ENCODE measurements at regions not wholly inside any gene's neighbourhood (a gene's known extent, or its start where the extent isn't known, plus 50 kb on each side); places are given as distances from the start of the nearest gene placed in this dataset.

- no peaks in the 10 kb centered on the region for H4K20me1 ChIP-seq (replicated peaks in 1 of 2; ENCODE audit: control insufficient read depth in 1 of 2, insufficient read depth in 2 of 2, low read length in 2 of 2)
- H3K36me3 ChIP-seq (ENCODE audit: control insufficient read depth in 2 of 4, insufficient read depth in 4 of 4, low read length in 3 of 4) = no peaks in the 10 kb centered on the region
- no peaks in the 10 kb centered on the region for H3K23me2 ChIP-seq (ENCODE audit: low read depth, low read length)
- no peak overlapping the region for H3K27ac ChIP-seq (ENCODE audit: low read depth, low read length)
- DNase-seq (ENCODE audit: low read depth in 1 of 2, low spot score in 2 of 2) (no peak), FAIRE-seq (no peak)
- H2BK5ac ChIP-seq (ENCODE audit: low read depth, low read length) = no peak overlapping the region
- H2AK5ac ChIP-seq (ENCODE audit: low read depth, low read length) = no peak overlapping the region
- H3K14ac ChIP-seq (ENCODE audit: insufficient read length) = no peak overlapping the region
- H2BK12ac ChIP-seq (ENCODE audit: low read depth, low read length) = no peak overlapping the region
- no peaks in the 10 kb centered on the region for H3K9me3 ChIP-seq (ENCODE audit: insufficient read depth in 2 of 2, low read depth in 1 of 2, low read length in 1 of 2)
- no peak overlapping the region for H3K4me2 ChIP-seq (ENCODE audit: insufficient read depth in 1 of 2, low read depth in 2 of 2, low read length in 2 of 2)
- H2BK120ac ChIP-seq (replicated peaks; ENCODE audit: low read depth, low read length) = no peak overlapping the region
- no peak overlapping the region for H4K91ac ChIP-seq (replicated peaks; ENCODE audit: insufficient read length, low read length)
- H3K79me2 ChIP-seq (ENCODE audit: control insufficient read depth in 1 of 2, insufficient read depth in 2 of 2, low read length in 2 of 2) = no peaks in the 10 kb centered on the region
- CTCF ChIA-PET (ENCODE audit: partially characterized antibody) = interaction anchor here (0.9 to 1.0 kb wide), 3 partner anchors 11 to 670 kb away, joined by 3 to 5 read pairs (median 4); no protein-coding TSS in a partner anchor
- no peak overlapping the region for H4K8ac ChIP-seq (ENCODE audit: extremely low read depth, insufficient read depth, low read length)
- H3K4me3 ChIP-seq (ENCODE audit: extremely low read depth in 1 of 4, insufficient read depth in 2 of 4, low read depth in 3 of 4, low read length in 4 of 4) = no peak overlapping the region
- H3K79me1 ChIP-seq (ENCODE audit: low read depth, low read length) = no peaks in the 10 kb centered on the region
- no peak overlapping the region for H3K56ac ChIP-seq (replicated peaks; ENCODE audit: insufficient read length, low read depth, low read length)
- no peaks in the 10 kb centered on the region for H3K27me3 ChIP-seq (replicated peaks in 1 of 4; ENCODE audit: control insufficient read depth in 3 of 4, extremely low read depth in 1 of 4, insufficient read depth in 3 of 4, low read length in 3 of 4)
- WGBS, 2 experiments (ENCODE audit: extremely low coverage in 1 of 2, insufficient coverage in 1 of 2, insufficient read length in 1 of 2, insufficient replicate concordance in 2 of 2, low coverage in 1 of 2, low lambda C conversion rate in 2 of 2, missing lambda C conversion rate in 1 of 2) = 92% methylated on average over 3 of the region's 3 CpGs; no CpG with 5 or more reads in 1 of the 2 experiments
- H4K5ac ChIP-seq (ENCODE audit: insufficient read length, low read depth, low read length) = no peak overlapping the region
- H2AFZ ChIP-seq (ENCODE audit: low read length) = no peak overlapping the region
- H2BK20ac ChIP-seq (ENCODE audit: low read length) = no peak overlapping the region
- no peak overlapping the region for H3K9ac ChIP-seq (replicated peaks in 1 of 4; ENCODE audit: extremely low read depth in 1 of 4, low read depth in 3 of 4, low read length in 3 of 4)
- no peak overlapping the region for H3K23ac ChIP-seq (ENCODE audit: insufficient read length)
- no peak overlapping the region for H3K4ac ChIP-seq (replicated peaks; ENCODE audit: insufficient read length, low read depth, low read length)
- no peaks in the 10 kb centered on the region for H3K4me1 ChIP-seq (replicated peaks in 1 of 4; ENCODE audit: control insufficient read depth in 3 of 4, insufficient read depth in 4 of 4, low read length in 3 of 4)
- no peak overlapping the region for H2BK15ac ChIP-seq (ENCODE audit: low read length)
- H3K18ac ChIP-seq (ENCODE audit: extremely low read depth, low read length) = no peak overlapping the region
- POLR2A ChIA-PET (ENCODE audit: partially characterized antibody) = no interaction called here
- TF ChIP-seq RBBP5 (IDR thresholded peaks at IDR 0.05; ENCODE audit: borderline replicate concordance, low read depth, low read length) (no peak), POLR2AphosphoS5 (IDR thresholded peaks at IDR 0.05; ENCODE audit: low read depth, low read length) (no peak), NRF1 (IDR thresholded peaks at IDR 0.05; ENCODE audit: low read depth, low read length) (no peak), KDM5A (IDR thresholded peaks at IDR 0.05; ENCODE audit: low read length) (no peak), USF2 (IDR thresholded peaks at IDR 0.05; ENCODE audit: low read length) (no peak), HDAC6 (IDR thresholded peaks at IDR 0.05; ENCODE audit: low read depth, low read length) (no peak), CTBP2 (IDR thresholded peaks at IDR 0.05; ENCODE audit: borderline replicate concordance, insufficient read depth, insufficient read length, low read length) (no peak), GTF2F1 (IDR thresholded peaks at IDR 0.05; ENCODE audit: borderline replicate concordance, low read depth, low read length) (no peak), KDM4A (IDR thresholded peaks at IDR 0.05; ENCODE audit: low read depth, low read length, severe bottlenecking) (no peak), YY1 (IDR thresholded peaks at IDR 0.05; ENCODE audit: low read depth, low read length) (no peak), FOSL1 (IDR thresholded peaks at IDR 0.05; ENCODE audit: insufficient read depth, low read depth, low read length) (no peak), GABPA (IDR thresholded peaks at IDR 0.05; ENCODE audit: borderline replicate concordance, insufficient read depth, low read length) (no peak), POU5F1 (IDR thresholded peaks at IDR 0.05; ENCODE audit: low read depth, low read length) (no peak), POLR2A (IDR thresholded peaks at IDR 0.05; ENCODE audit: control extremely low read depth in 1 of 2, low read depth in 2 of 2, low read length in 2 of 2) (no peak), TEAD4 (IDR thresholded peaks at IDR 0.05; ENCODE audit: low read depth, low read length) (no peak)
Measured at GRCh38 chr13:104553186-104553585, 1487.0 kb upstream of the SLC10A2 start.
